ENCODE measurements at regions not wholly inside any gene's neighbourhood (a gene's known extent, or its start where the extent isn't known, plus 50 kb on each side); places are given as distances from the start of the nearest gene placed in this dataset.

- H3K79me2 ChIP-seq (ENCODE audit: control insufficient read depth, insufficient read depth, low read length), result no peaks in the 10 kb centered on the region
- no peak for DNase-seq (ENCODE audit: low read depth, low spot score)
- H3K4me2 ChIP-seq (ENCODE audit: control insufficient read depth, insufficient read depth), result no peak overlapping the region
- no peaks in the 10 kb centered on the region for H3K36me3 ChIP-seq (ENCODE audit: control insufficient read depth in 2 of 2, insufficient read depth in 2 of 2, low read length in 1 of 2)
- POLR2A ChIA-PET, result no interaction called here
- no peak for ATAC-seq
- H3K27me3 ChIP-seq (replicated peaks in 1 of 2; ENCODE audit: control insufficient read depth in 2 of 2, insufficient read depth in 2 of 2, low read length in 1 of 2), result no peaks in the 10 kb centered on the region
- CTCF ChIA-PET, result no interaction called here
- H2AFZ ChIP-seq (ENCODE audit: control insufficient read depth, low read depth, low read length), result no peak overlapping the region
- no peak overlapping the region for H3K27ac ChIP-seq (ENCODE audit: control insufficient read depth, insufficient read depth)
- H3K9me3 ChIP-seq (replicated peaks; ENCODE audit: control insufficient read depth, insufficient read depth, low read length), result no peaks in the 10 kb centered on the region
- no peaks in the 10 kb centered on the region for H3K4me1 ChIP-seq (ENCODE audit: control insufficient read depth, insufficient read depth, low read length)
- no TSS peak for BruUV-seq (replicated peaks)
- H4K20me1 ChIP-seq (ENCODE audit: control insufficient read depth, insufficient read depth), result no peaks in the 10 kb centered on the region
- FAIRE-seq, result no peak
- RAD21 ChIA-PET (ENCODE audit: unreplicated experiment), result no interaction called here
- intact Hi-C loops (cut with micrococcal nuclease; ENCODE audit: unreplicated experiment), result no loop called here
- in situ Hi-C loops (cut with MboI), result no loop called here
- H3K4me3 ChIP-seq, result no peak overlapping the region
- H3K9ac ChIP-seq (ENCODE audit: control insufficient read depth, insufficient read depth, low read length), result no peak overlapping the region
- SMC1A ChIA-PET (ENCODE audit: uncharacterized antibody, unreplicated experiment), result no interaction called here
- TF ChIP-seq DPF2 (IDR thresholded peaks at IDR 0.05) (no peak), MYB (IDR thresholded peaks at IDR 0.05; ENCODE audit: borderline replicate concordance, low read depth, low read length) (no peak)
Measured at GRCh38 chr6:80439721-80440470, 333.4 kb downstream of the BCKDHB start.

- no peaks in the 10 kb centered on the region for H3K4me1 ChIP-seq (ENCODE audit: control insufficient read depth, insufficient read depth, low read length)
- no peak overlapping the region for H3K4me2 ChIP-seq (ENCODE audit: control insufficient read depth, insufficient read depth)
- ChIA-PET RAD21 (ENCODE audit: unreplicated experiment) (no interaction called here), CTCF (interaction anchor here (0.6 to 1.2 kb wide), 3 partner anchors 17 to 988 kb away, joined by 3 read pairs; no protein-coding TSS in a partner anchor), SMC1A (ENCODE audit: uncharacterized antibody, unreplicated experiment) (interaction anchor here (0.7 to 1.3 kb wide), 2 partner anchors 25 to 97 kb away, joined by 3 to 4 read pairs; no protein-coding TSS in a partner anchor), POLR2A (no interaction called here)
- FAIRE-seq, result no peak
- no TSS peak for BruUV-seq (replicated peaks)
- no peaks in the 10 kb centered on the region for H3K9me3 ChIP-seq (replicated peaks; ENCODE audit: control insufficient read depth, insufficient read depth, low read length)
- H3K4me3 ChIP-seq, result no peak overlapping the region
- DNase-seq (ENCODE audit: low read depth, low spot score), result no peak
- no peaks in the 10 kb centered on the region for H4K20me1 ChIP-seq (ENCODE audit: control insufficient read depth, insufficient read depth)
- intact Hi-C loops (cut with micrococcal nuclease; ENCODE audit: unreplicated experiment), result no loop called here
- no peaks in the 10 kb centered on the region for H3K36me3 ChIP-seq (ENCODE audit: control insufficient read depth in 2 of 2, insufficient read depth in 2 of 2, low read length in 1 of 2)
- no peak overlapping the region for H3K27ac ChIP-seq (ENCODE audit: control insufficient read depth, insufficient read depth)
- in situ Hi-C loops (cut with MboI), result no loop called here
- H3K79me2 ChIP-seq (ENCODE audit: control insufficient read depth, insufficient read depth, low read length), result no peaks in the 10 kb centered on the region
- no peak overlapping the region for H2AFZ ChIP-seq (ENCODE audit: control insufficient read depth, low read depth, low read length)
- no peak overlapping the region for H3K9ac ChIP-seq (ENCODE audit: control insufficient read depth, insufficient read depth, low read length)
- ATAC-seq, result no peak
- H3K27me3 ChIP-seq (replicated peaks in 1 of 2; ENCODE audit: control insufficient read depth in 2 of 2, insufficient read depth in 2 of 2, low read length in 1 of 2), result no peaks in the 10 kb centered on the region
- 79% methylated on average over 2 of the region's 2 CpGs for WGBS (ENCODE audit: insufficient coverage, insufficient replicate concordance, low lambda C conversion rate, missing lambda C conversion rate)
- TF ChIP-seq TCF12 (IDR thresholded peaks at IDR 0.05; ENCODE audit: low read depth, low read length) (no peak), SREBF1 (IDR thresholded peaks at IDR 0.05; ENCODE audit: low read length) (no peak), NR2F1 (conservative IDR thresholded peaks at IDR 0.05) (no peak), MTA2 (IDR thresholded peaks at IDR 0.05; ENCODE audit: low read depth) (no peak), EGR1 (IDR thresholded peaks at IDR 0.05; ENCODE audit: borderline replicate concordance in 1 of 2, low read depth in 2 of 2, low read length in 2 of 2) (no peak), SMAD1 (IDR thresholded peaks at IDR 0.05; ENCODE audit: low read depth, partially characterized antibody) (no peak)
- TF ChIP-seq, protein P1, sequence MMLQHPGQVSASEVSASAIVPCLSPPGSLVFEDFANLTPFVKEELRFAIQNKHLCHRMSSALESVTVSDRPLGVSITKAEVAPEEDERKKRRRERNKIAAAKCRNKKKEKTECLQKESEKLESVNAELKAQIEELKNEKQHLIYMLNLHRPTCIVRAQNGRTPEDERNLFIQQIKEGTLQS (IDR thresholded peaks at IDR 0.05; ENCODE audit: borderline replicate concordance, extremely low read depth, low read depth, low read length), result no peak
- TF ChIP-seq, protein P2, sequence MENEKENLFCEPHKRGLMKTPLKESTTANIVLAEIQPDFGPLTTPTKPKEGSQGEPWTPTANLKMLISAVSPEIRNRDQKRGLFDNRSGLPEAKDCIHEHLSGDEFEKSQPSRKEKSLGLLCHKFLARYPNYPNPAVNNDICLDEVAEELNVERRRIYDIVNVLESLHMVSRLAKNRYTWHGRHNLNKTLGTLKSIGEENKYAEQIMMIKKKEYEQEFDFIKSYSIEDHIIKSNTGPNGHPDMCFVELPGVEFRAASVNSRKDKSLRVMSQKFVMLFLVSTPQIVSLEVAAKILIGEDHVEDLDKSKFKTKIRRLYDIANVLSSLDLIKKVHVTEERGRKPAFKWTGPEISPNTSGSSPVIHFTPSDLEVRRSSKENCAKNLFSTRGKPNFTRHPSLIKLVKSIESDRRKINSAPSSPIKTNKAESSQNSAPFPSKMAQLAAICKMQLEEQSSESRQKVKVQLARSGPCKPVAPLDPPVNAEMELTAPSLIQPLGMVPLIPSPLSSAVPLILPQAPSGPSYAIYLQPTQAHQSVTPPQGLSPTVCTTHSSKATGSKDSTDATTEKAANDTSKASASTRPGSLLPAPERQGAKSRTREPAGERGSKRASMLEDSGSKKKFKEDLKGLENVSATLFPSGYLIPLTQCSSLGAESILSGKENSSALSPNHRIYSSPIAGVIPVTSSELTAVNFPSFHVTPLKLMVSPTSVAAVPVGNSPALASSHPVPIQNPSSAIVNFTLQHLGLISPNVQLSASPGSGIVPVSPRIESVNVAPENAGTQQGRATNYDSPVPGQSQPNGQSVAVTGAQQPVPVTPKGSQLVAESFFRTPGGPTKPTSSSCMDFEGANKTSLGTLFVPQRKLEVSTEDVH (IDR thresholded peaks at IDR 0.05; ENCODE audit: low read depth, partially characterized antibody), result no peak
- TF ChIP-seq, protein P3, sequence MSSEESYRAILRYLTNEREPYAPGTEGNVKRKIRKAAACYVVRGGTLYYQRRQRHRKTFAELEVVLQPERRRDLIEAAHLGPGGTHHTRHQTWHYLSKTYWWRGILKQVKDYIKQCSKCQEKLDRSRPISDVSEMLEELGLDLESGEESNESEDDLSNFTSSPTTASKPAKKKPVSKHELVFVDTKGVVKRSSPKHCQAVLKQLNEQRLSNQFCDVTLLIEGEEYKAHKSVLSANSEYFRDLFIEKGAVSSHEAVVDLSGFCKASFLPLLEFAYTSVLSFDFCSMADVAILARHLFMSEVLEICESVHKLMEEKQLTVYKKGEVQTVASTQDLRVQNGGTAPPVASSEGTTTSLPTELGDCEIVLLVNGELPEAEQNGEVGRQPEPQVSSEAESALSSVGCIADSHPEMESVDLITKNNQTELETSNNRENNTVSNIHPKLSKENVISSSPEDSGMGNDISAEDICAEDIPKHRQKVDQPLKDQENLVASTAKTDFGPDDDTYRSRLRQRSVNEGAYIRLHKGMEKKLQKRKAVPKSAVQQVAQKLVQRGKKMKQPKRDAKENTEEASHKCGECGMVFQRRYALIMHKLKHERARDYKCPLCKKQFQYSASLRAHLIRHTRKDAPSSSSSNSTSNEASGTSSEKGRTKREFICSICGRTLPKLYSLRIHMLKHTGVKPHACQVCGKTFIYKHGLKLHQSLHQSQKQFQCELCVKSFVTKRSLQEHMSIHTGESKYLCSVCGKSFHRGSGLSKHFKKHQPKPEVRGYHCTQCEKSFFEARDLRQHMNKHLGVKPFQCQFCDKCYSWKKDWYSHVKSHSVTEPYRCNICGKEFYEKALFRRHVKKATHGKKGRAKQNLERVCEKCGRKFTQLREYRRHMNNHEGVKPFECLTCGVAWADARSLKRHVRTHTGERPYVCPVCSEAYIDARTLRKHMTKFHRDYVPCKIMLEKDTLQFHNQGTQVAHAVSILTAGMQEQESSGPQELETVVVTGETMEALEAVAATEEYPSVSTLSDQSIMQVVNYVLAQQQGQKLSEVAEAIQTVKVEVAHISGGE (CRISPR knock-in tag; IDR thresholded peaks at IDR 0.05), result no peak
Measured at GRCh38 chr6:80438772-80439171, 332.3 kb downstream of the BCKDHB start.
